SK-N-SH treated with all-trans-retinoic acid at 6 μM for 48 hours (cell line): ENCODE measurements at regions not wholly inside any gene's neighbourhood (a gene's known extent, or its start where the extent isn't known, plus 50 kb on each side); places are given as distances from the start of the nearest gene placed in this dataset.

ENCODE experiments used
- ATAC-seq: fragments of 200-7000 bp; cut with Tn5 transposase; 3 replicates; pipeline ENCODE4 v1.9.1; 2020; ENCODE audit warnings: mild to moderate bottlenecking, moderate library complexity
- ARNTL ChIP-seq: fragments of 450-650 bp; formaldehyde crosslinking; IDR thresholded peaks from 2 replicates; pipeline ENCODE4 v1.5.0; 2020; ENCODE audit warnings: low read depth, mild to moderate bottlenecking, moderate library complexity, borderline replicate concordance
- CSDC2 ChIP-seq: fragments of 250-450 bp; sonication (Bioruptor Pico); IDR thresholded peaks from 2 replicates; pipeline ENCODE4 v1.5.0; 2020; ENCODE audit warnings: mild to moderate bottlenecking, moderate library complexity
- ESRRG ChIP-seq: fragments of 250-450 bp; sonication (Bioruptor Pico); IDR thresholded peaks from 2 replicates; pipeline ENCODE4 v1.6.1; 2021; ENCODE audit warnings: mild to moderate bottlenecking
- GLIS3 ChIP-seq: fragments of 250-450 bp; sonication (Bioruptor Pico); IDR thresholded peaks from 2 replicates; pipeline ENCODE4 v1.5.0; 2020; ENCODE audit warnings: mild to moderate bottlenecking, moderate library complexity
- ISL1 ChIP-seq: fragments of 250-450 bp; sonication (Bioruptor Pico); IDR thresholded peaks from 2 replicates; pipeline ENCODE4 v2.1.2; 2022; ENCODE audit warnings: mild to moderate bottlenecking, moderate library complexity
- OSR1 ChIP-seq: fragments of 250-450 bp; sonication (Bioruptor Pico); IDR thresholded peaks from 2 replicates; pipeline ENCODE4 v1.8.0; 2022; ENCODE audit warnings: moderate library complexity, mild to moderate bottlenecking, inconsistent platforms
- PATZ1 ChIP-seq: fragments of 250-450 bp; sonication (Bioruptor Pico); IDR thresholded peaks from 2 replicates; pipeline ENCODE4 v1.8.0; 2020; ENCODE audit warnings: mild to moderate bottlenecking, moderate library complexity, borderline replicate concordance
- PPARA ChIP-seq: fragments of 250-450 bp; sonication (Bioruptor Pico); IDR thresholded peaks from 2 replicates; pipeline ENCODE4 v1.5.0; 2020; ENCODE audit warnings: mild to moderate bottlenecking, borderline replicate concordance
- RARB ChIP-seq: fragments of 250-450 bp; sonication (Bioruptor Pico); IDR thresholded peaks from 2 replicates; pipeline ENCODE4 v1.8.0; 2021; ENCODE audit warnings: mild to moderate bottlenecking, moderate library complexity
- SNAI2 ChIP-seq: fragments of 250-450 bp; sonication (Bioruptor Pico); IDR thresholded peaks from 2 replicates; pipeline ENCODE4 v1.5.0; 2020; ENCODE audit warnings: mild to moderate bottlenecking, moderate library complexity
- TCF4 ChIP-seq: fragments of 250-450 bp; sonication (Bioruptor Pico); IDR thresholded peaks from 2 replicates; pipeline ENCODE4 v1.8.0; 2021; ENCODE audit warnings: mild to moderate bottlenecking, moderate library complexity, borderline replicate concordance
- TOX ChIP-seq: fragments of 250-450 bp; sonication (Bioruptor Pico); IDR thresholded peaks from 2 replicates; pipeline ENCODE4 v1.8.0; 2021; ENCODE audit warnings: mild to moderate bottlenecking, moderate library complexity, borderline replicate concordance
- ZFP3 ChIP-seq: fragments of 250-450 bp; sonication (Bioruptor Pico); IDR thresholded peaks from 2 replicates; pipeline ENCODE4 v1.5.0; 2020; ENCODE audit warnings: mild to moderate bottlenecking, moderate library complexity
- ZFP30 ChIP-seq: fragments of 450-650 bp; formaldehyde crosslinking; IDR thresholded peaks from 2 replicates; pipeline ENCODE4 v1.5.0; 2022; ENCODE audit warnings: mild to moderate bottlenecking, moderate library complexity
- ZNF565 ChIP-seq: fragments of 450-650 bp; formaldehyde crosslinking; conservative IDR thresholded peaks from 2 replicates; pipeline ENCODE4 v1.5.0; 2020; ENCODE audit warnings: low read depth, mild to moderate bottlenecking, moderate library complexity
- ZNF70 ChIP-seq: fragments of 450-650 bp; formaldehyde crosslinking; IDR thresholded peaks from 2 replicates; pipeline ENCODE4 v1.5.0; 2020; ENCODE audit warnings: mild to moderate bottlenecking, moderate library complexity
- ZNF8 ChIP-seq: fragments of 450-650 bp; formaldehyde crosslinking; IDR thresholded peaks from 2 replicates; pipeline ENCODE4 v1.5.0; 2020; ENCODE audit warnings: mild to moderate bottlenecking, moderate library complexity
- TF ChIP-seq, protein P1 (sequence below): fragments of 250-450 bp; sonication (Bioruptor Pico); IDR thresholded peaks from 2 replicates; pipeline ENCODE4 v1.5.0; 2020; ENCODE audit warnings: mild to moderate bottlenecking, moderate library complexity
- TF ChIP-seq, protein P2 (sequence below): fragments of 250-450 bp; sonication (Bioruptor Pico); IDR thresholded peaks from 2 replicates; pipeline ENCODE4 v1.5.1; 2021; ENCODE audit warnings: mild to moderate bottlenecking, moderate library complexity

DNA sequence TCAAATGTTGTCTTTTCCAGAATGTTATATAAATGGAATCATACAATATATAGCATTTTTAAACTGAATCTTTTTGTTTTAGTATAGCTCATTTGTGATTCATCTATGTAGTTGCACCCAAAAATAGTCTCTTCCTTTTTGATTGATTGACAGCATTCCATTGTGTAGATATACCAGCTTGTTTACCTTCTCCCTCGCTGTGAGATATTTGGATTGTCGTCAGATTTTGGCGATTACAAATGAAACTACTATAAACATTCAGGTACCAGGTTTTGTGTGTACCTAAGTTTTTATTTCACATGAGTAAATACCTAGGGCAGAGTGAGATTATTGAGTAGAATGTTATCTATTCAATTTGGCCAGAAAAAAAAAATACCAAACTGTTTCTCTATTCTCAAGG, 584.7 kb upstream of the SORCS1 start (continued):
- TF ChIP-seq, protein P1, sequence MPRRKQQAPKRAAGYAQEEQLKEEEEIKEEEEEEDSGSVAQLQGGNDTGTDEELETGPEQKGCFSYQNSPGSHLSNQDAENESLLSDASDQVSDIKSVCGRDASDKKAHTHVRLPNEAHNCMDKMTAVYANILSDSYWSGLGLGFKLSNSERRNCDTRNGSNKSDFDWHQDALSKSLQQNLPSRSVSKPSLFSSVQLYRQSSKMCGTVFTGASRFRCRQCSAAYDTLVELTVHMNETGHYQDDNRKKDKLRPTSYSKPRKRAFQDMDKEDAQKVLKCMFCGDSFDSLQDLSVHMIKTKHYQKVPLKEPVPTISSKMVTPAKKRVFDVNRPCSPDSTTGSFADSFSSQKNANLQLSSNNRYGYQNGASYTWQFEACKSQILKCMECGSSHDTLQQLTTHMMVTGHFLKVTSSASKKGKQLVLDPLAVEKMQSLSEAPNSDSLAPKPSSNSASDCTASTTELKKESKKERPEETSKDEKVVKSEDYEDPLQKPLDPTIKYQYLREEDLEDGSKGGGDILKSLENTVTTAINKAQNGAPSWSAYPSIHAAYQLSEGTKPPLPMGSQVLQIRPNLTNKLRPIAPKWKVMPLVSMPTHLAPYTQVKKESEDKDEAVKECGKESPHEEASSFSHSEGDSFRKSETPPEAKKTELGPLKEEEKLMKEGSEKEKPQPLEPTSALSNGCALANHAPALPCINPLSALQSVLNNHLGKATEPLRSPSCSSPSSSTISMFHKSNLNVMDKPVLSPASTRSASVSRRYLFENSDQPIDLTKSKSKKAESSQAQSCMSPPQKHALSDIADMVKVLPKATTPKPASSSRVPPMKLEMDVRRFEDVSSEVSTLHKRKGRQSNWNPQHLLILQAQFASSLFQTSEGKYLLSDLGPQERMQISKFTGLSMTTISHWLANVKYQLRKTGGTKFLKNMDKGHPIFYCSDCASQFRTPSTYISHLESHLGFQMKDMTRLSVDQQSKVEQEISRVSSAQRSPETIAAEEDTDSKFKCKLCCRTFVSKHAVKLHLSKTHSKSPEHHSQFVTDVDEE (CRISPR knock-in tag): no peak
- no peak for TF ChIP-seq PPARA
- no peak for TF ChIP-seq CSDC2 (CRISPR knock-in tag)

DNA sequence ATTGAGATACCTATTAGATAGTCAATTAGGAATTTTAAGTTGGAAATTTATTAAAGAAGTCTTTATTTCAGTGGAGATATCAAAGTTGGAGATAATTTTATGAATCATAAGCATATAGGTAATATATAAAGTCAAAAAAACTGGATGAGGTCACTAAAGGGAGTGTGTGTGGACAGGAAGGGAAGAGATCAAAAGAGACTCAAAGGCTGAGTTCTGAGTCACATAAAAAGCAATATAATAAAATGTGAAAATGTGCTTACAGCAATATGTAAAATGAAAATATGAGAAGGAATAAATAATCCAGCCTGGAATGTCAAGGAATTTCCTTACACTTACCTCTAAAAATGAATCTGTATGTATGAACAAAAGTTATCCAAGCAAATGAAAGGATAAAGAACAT, 583.3 kb upstream of the SORCS1 start:
- TF ChIP-seq ISL1 (CRISPR knock-in tag) (no peak), ESRRG (CRISPR knock-in tag) (no peak), ZFP3 (CRISPR knock-in tag) (no peak), ZNF70 (CRISPR knock-in tag) (no peak), GLIS3 (CRISPR knock-in tag) (no peak), TOX (CRISPR knock-in tag) (no peak), ZFP30 (CRISPR knock-in tag) (no peak), ZNF565 (CRISPR knock-in tag) (no peak), RARB (CRISPR knock-in tag) (no peak)
- TF ChIP-seq, protein P1 (CRISPR knock-in tag): no peak
- ATAC-seq: no peak

- ATAC-seq: no peak
These were observed 577.5 kb upstream of the SORCS1 start for GRCh38 chr10:107741971-107742370.

GRCh38 chr10:107740962-107741690, 576.6 kb upstream of the SORCS1 start:
- ATAC-seq: peak; percentile 60; the same call in 2 of the 3 replicates
- TF ChIP-seq RARB (CRISPR knock-in tag) (no peak), PATZ1 (no peak), TCF4 (no peak), ZNF565 (CRISPR knock-in tag) (no peak), GLIS3 (CRISPR knock-in tag) (no peak), ESRRG (CRISPR knock-in tag) (no peak), ZNF8 (CRISPR knock-in tag) (no peak), OSR1 (CRISPR knock-in tag) (no peak), ARNTL (CRISPR knock-in tag) (no peak), TOX (CRISPR knock-in tag) (no peak), PPARA (no peak), ZFP3 (CRISPR knock-in tag) (no peak), ZFP30 (CRISPR knock-in tag) (no peak), ZNF70 (CRISPR knock-in tag) (no peak)
- TF ChIP-seq, protein P2, sequence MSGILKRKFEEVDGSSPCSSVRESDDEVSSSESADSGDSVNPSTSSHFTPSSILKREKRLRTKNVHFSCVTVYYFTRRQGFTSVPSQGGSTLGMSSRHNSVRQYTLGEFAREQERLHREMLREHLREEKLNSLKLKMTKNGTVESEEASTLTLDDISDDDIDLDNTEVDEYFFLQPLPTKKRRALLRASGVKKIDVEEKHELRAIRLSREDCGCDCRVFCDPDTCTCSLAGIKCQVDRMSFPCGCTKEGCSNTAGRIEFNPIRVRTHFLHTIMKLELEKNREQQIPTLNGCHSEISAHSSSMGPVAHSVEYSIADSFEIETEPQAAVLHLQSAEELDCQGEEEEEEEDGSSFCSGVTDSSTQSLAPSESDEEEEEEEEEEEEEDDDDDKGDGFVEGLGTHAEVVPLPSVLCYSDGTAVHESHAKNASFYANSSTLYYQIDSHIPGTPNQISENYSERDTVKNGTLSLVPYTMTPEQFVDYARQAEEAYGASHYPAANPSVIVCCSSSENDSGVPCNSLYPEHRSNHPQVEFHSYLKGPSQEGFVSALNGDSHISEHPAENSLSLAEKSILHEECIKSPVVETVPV: no peak

More at GRCh38 chr10:107741971-107742370, 577.5 kb upstream of the SORCS1 start:
- TF ChIP-seq GLIS3 (CRISPR knock-in tag) (no peak), SNAI2 (CRISPR knock-in tag) (no peak), ZNF565 (CRISPR knock-in tag) (no peak), ARNTL (CRISPR knock-in tag) (no peak), PATZ1 (no peak), TCF4 (no peak), ISL1 (CRISPR knock-in tag) (no peak), ZFP3 (CRISPR knock-in tag) (no peak)
- TF ChIP-seq, all 23 proteins: peak for 0
